ENCODE measurements at regions not wholly inside any gene's neighbourhood (a gene's known extent, or its start where the extent isn't known, plus 50 kb on each side); places are given as distances from the start of the nearest gene placed in this dataset.
"Not testable (repeated sequence)": the region's sequence is repeated elsewhere in the genome, so short reads cannot be mapped to it uniquely, and the experiment has no call there.

GRCh38 chr17:68161644-68162428, 86.0 kb upstream of the AMZ2 start:
- no peak for TF ChIP-seq CTCF (IDR thresholded peaks at IDR 0.05; ENCODE audit: low read depth, low read length)
- no peak overlapping the region for H3K4me3 ChIP-seq (replicated peaks in 1 of 2; ENCODE audit: low read depth in 2 of 2, low read length in 2 of 2)
- peak in 1 of 2 donors; percentile 5 for DNase-seq (ENCODE audit: low read depth in 2 of 2)

GRCh38 chr17:68168273-68169164, 79.3 kb upstream of the AMZ2 start:
- not testable (repeated sequence) for DNase-seq (ENCODE audit: low read depth in 2 of 2); H3K4me3 ChIP-seq (replicated peaks in 1 of 2; ENCODE audit: low read depth in 2 of 2, low read length in 2 of 2)

- H3K4me3 ChIP-seq (replicated peaks in 1 of 2; ENCODE audit: low read depth in 2 of 2, low read length in 2 of 2) = peak overlapping the region in 1 of 2 donors; percentile 10
- DNase-seq (ENCODE audit: low read depth in 2 of 2) = not testable (repeated sequence)
These were observed 78.5 kb upstream of the AMZ2 start for GRCh38 chr17:68169165-68169821.

GRCh38 chr17:68169840-68170239, 78.0 kb upstream of the AMZ2 start:
- TF ChIP-seq CTCF (IDR thresholded peaks at IDR 0.05; ENCODE audit: low read depth, low read length) = no peak
- no peak for DNase-seq (ENCODE audit: low read depth in 2 of 2)
- peak overlapping the region in 1 of 2 donors; percentile 10 for H3K4me3 ChIP-seq (replicated peaks in 1 of 2; ENCODE audit: low read depth in 2 of 2, low read length in 2 of 2)

GRCh38 chr17:68170246-68170645, 77.6 kb upstream of the AMZ2 start:
- no peak for DNase-seq (ENCODE audit: low read depth in 2 of 2)
- no peak for TF ChIP-seq CTCF (IDR thresholded peaks at IDR 0.05; ENCODE audit: low read depth, low read length)
- H3K4me3 ChIP-seq (replicated peaks in 1 of 2; ENCODE audit: low read depth in 2 of 2, low read length in 2 of 2) = no peak overlapping the region

- no peak overlapping the region for H3K4me3 ChIP-seq (replicated peaks in 1 of 2; ENCODE audit: low read depth in 2 of 2, low read length in 2 of 2)
- peak; percentile 93 for TF ChIP-seq CTCF (IDR thresholded peaks at IDR 0.05; ENCODE audit: low read depth, low read length)
- peak; percentile 72 to 73 for DNase-seq (ENCODE audit: low read depth in 2 of 2)
These were observed 75.3 kb upstream of the AMZ2 start for GRCh38 chr17:68172461-68172954.

- TF ChIP-seq CTCF (IDR thresholded peaks at IDR 0.05; ENCODE audit: low read depth, low read length) = no peak
- no peak for DNase-seq (ENCODE audit: low read depth in 2 of 2)
These were observed 72.4 kb upstream of the AMZ2 start for GRCh38 chr17:68175416-68175815.

More at GRCh38 chr17:68175416-68175815, 72.4 kb upstream of the AMZ2 start:
- H3K4me3 ChIP-seq (replicated peaks in 1 of 2; ENCODE audit: low read depth in 2 of 2, low read length in 2 of 2) = no peak overlapping the region

Measured in cardiac fibroblast (primary cell).